M059J (cell line): ENCODE measurements at regions not wholly inside any gene's neighbourhood (a gene's known extent, or its start where the extent isn't known, plus 50 kb on each side); places are given as distances from the start of the nearest gene placed in this dataset.
"Not testable (repeated sequence)": the region's sequence is repeated elsewhere in the genome, so short reads cannot be mapped to it uniquely, and the experiment has no call there.

Experiments
- DNase-seq: peaks from one replicate; pipeline ENCODE4 v3.0.0-alpha.2; 2012; ENCODE audit warnings: low read depth

DNA sequence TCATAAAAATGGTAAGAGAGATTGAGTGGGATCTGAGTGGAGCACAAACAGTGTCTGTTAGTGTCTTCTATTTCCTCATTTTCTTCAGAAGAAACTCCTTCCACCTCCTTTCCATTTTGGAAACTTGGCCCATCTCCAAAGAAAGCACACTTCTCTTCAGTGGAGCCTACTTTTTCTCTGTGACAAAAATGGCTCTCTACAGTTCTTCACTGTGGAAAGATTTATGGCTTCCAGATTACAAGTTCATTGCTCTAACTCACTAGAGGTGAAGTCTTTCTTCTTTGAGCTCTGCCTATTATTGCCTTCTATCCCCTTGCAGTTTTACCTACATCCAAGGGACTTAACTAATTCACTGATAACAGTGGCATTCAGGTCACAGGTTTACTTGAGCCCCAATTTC, 325.8 kb downstream of the ANTXR2 start:
- no peak for DNase-seq

DNA sequence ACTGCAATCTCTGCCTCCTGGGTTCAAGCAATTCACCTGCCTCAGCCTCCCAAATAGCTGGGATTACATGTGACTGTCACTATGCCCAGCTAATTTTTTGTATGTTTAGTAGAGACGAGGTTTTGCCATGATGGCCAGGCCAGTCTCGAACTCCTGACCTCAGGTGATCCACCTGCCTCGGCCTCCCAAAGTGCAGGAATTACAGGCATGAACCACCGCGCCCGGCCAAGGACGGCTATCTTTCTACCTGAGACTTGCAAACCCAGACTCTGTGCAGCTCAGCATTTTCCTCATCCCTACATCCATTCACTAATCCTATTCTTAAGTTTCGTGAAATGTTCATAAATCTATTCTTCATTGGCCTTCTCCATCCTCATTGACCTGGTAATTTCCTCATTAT, 330.0 kb downstream of the ANTXR2 start:
- DNase-seq = no peak

DNA sequence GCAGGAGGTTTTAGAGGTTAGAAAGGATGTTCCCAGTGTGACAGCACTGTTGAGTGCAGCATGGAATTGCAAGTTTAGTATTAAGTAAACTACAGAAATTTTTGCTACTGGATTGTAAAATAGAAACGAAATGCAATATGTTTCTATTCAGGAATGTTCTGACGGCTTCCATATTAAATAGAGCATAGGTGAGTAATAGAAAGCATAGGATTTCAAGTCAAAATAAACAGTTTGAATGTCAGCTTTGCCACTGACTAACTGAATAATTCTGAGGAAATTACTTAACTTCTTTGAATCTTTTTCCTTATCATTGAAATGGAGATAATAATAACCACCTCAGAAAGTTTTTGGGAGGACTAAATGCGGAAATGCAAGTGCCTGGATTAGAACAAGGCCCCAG, 331.9 kb upstream of the GK2 start:
- DNase-seq = no peak

DNA sequence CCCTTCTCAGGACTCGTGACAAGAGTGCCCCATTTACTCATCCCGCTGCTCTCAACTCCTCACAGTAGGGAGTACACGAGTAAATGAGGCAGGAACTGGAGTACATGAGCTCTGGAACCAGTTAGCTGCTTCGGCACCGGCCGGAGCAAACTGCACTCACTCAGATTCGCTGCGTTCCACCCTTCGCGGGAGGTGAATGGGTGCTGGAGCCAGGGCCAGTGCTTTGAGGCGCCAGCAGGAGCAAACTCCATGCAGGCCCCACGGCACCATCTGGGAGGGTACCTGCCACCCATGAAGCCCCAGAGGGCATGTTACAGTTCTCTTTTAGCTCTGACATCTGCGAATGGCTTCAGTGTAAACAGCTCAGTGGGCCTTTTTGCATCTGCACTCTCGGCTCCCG, 315.5 kb upstream of the GK2 start:
- no peak for DNase-seq

DNA sequence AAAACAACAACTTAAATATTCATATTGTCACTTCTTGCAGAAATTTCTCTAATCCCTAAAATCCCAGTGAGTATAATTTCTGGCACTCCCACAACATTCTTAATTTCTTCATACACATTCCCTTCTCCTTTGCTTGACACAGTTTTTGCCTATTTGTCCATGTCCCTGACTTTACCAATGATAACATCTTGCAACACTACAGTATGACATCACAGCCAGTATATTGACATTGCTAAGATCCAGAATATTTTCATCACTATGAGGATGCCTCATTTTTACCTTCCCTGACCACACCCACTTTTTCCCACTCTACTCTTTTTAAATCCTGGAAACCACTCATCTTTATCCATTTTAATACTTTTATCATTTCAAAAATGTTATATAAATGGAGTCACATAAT, 292.3 kb upstream of the GK2 start:
- no peak for DNase-seq

DNA sequence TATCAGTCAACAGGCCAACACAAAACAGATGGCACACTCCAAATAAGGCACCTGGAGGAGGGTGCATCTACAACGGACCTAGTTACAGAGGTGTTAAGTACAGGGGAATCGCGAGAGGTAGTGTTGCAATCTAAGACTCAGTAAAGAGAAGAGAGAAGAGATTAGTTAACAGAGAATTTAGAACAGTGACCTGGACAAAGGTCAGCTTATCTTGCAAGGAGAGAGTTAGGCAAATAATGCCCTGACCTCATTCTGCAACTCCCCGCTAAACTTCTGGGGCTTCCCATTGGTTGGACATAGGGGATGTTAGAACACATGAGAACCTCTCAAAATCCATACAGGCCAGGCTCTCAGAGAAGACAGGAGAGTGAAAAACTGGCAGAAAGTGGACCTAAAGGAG, 289.4 kb upstream of the GK2 start:
- DNase-seq = no peak

DNA sequence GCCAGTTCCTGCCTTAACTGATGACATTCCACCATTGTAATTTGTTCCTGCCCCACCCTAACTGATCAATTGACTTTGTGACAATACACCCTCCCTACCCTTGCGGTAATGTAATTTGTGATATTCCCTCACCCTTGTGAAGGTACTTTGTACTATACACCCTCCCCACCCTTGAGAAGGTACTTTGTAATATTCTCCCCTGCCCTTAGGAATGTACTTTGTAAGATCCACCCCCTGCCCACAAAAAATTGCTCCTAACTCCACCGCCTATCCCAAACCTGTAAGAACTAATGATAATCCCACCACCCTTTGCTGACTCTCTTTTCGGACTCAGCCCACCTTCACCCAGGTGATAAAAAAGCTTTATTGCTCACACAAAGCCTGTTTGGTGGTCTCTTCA, 288.5 kb upstream of the GK2 start:
- not testable (repeated sequence) for DNase-seq

DNA sequence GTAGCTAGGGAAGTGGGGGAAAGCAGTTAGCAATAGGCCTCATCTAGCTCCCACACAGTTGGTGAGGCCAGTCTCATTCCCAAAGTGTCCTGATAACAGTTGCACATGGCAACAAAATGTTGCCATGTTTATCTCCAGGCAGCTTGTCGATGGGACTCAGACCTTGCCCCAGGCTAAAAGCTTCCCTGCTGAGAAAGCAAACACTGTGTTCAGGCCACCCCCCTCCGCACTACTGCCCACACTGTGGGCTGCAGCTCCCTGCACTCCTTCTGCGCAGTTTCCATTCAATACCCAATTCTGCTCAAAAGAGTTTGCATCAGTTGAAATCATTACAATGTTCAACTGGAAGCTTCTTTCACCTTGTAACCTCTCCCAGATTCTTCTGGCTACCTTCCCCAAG, 287.8 kb upstream of the GK2 start:
- no peak for DNase-seq

DNA sequence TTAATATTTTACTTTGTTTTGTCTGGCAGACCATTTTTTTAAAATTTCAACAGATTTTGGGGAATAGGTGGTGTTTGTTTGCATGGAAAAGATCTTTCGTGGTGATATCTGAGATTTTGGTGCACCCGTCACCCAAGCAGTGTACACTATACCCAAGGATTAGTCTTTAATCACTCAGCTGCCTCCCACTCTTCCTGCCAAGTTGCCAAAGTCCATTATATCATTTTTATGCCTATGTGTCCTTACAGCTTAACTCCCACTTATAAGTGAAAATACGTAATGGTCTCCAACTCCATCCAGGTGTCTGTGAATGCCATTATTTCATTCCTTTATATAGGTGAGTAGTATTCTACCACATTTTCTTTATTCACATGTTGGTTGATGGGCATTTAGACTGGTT, 281.7 kb upstream of the GK2 start:
- DNase-seq = no peak

DNA sequence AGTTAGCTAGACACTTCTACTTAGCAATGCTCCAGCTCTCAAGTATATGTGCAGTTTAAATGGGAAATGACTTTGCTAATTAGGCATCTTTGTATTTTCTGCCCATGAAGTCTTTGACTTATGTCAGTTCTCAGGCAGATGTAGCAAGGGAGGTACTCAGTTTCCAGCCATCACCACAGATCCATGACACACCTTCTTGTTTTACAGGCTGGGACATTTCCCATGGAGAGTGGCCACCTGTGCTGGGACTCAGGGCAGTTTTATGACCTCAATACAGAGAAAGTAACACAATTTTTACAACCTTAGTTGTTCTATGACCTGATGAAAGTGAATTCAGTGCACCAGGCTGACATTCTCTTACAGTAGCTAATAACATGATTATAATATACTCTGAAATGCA, 280.7 kb upstream of the GK2 start:
- DNase-seq = no peak

DNA sequence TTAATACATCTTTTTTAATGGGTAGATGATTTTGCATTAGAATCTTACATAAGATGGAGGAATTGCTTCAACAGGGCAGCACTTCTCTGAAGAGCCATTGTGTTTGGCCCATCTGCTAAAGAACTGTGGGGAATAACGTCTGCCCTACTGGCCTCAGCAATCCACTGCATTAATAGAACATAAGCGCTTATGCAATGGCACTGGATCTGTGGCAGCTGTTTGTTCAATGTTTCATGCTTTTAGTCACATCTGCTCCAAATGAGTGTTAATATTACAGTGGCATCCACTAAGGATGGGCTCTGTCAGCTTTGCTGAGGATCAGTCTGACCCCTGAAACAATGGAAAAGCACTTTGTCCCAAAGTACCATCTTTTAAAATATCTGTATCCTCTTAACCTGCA, 279.0 kb upstream of the GK2 start:
- no peak for DNase-seq

DNA sequence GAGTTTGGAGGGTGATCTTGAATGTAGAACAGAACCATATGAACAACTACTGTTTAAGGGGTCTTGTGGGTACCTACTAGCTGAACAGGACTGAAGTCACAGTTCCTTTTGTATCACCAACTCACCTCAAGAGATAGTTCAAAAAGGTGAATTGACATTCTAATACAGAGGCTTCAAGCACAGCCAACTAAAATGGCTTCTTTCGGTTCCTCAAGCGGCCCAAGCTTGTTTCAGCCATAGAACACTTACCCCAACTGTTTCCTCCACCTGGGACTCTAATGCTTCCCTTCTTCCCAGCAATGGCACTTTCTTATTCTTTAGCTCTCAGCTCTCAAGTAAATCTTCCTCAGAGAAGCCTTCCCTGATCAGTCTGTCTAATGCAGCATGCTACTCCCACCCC, 277.5 kb upstream of the GK2 start:
- no peak for DNase-seq

DNA sequence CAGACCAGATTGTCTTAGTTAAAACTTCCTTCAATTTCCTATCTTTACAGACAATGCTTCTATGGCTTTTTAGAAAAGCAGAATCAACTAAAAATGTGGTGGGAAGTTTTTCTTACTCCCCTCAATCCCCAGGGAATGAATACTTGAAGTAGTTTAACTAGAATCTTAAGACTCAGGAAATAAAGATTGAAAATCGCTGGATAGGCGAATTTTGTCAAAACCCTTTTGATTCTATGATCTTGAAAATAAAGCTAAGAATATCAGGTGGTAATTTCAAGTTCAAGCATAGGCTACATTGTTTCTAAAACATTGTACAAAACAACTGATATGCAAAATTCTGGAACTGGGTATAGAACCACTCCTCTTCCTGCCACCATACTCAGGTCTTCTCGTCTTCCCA, 276.5 kb upstream of the GK2 start:
- DNase-seq = no peak

DNA sequence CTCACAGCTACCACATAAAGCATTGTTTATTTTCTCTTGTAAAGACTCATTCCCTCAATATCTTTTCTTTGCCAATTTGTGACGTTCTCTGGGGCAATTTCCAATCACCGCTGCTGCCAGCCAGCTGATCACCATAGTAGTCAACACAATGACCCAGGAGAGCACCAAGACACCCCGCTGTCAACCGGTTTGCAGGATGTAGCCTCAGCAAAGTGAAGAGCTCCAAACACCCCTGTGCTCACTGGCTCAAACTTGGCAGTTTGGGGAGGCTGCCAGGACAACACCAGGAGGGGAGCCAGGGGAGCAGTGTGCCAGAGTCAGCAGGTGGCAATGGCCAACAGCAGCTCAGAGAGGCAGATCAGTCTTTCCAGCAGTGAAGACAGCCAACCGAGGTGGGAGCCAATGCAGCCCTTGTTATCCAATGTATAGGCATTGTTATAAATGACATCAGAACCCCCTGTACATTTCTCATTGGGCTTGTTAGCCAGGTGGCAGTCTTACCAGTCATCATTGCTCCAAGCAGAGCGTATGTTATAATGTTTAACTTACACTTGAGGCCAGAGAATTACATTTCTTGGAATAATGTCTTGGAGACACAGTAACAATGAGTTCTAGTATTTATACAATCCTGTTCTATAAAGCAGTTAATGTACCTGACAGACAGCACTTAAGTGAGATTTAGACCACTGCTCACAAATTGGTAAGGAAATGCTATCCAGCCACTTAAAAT, 274.9 kb upstream of the GK2 start:
- DNase-seq = peak; percentile 12

DNA sequence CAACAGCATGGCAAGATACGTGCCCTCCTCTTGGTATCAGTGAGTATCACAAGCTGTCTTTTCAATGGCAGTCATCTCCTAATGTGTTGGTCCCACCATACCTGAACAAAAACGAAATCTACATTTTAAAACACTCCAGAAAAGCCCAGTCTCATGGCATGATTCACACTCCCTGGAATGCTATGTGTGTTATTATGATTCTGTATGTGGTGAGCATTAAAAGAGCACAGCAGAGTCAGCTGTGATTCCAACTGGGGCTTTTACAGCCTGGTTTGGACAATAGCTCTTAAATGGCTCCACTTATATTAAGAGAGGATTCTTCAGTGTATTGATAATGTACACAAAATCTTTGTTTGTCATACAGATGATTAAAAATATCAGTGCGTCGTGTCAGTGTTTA, 274.1 kb upstream of the GK2 start:
- DNase-seq = peak; percentile 22

DNA sequence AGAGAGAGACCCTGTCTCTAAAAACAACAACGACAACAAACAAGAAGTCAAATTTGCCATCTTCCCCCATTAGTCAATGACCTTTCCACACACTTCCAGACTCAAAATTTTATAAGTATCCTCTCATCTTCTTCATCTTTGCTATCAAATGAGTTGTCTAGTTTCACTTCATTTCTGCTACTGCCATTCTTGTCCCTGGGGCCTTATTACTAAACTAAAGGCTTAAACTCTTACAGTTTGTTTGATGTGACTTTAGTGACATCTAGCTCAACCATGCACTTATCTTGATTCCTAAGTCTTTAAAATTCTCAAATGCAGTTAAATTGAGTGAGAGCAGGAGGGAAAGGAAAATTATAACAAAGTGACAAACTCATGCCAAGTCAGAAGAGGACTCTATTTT, 271.8 kb upstream of the GK2 start:
- no peak for DNase-seq

DNA sequence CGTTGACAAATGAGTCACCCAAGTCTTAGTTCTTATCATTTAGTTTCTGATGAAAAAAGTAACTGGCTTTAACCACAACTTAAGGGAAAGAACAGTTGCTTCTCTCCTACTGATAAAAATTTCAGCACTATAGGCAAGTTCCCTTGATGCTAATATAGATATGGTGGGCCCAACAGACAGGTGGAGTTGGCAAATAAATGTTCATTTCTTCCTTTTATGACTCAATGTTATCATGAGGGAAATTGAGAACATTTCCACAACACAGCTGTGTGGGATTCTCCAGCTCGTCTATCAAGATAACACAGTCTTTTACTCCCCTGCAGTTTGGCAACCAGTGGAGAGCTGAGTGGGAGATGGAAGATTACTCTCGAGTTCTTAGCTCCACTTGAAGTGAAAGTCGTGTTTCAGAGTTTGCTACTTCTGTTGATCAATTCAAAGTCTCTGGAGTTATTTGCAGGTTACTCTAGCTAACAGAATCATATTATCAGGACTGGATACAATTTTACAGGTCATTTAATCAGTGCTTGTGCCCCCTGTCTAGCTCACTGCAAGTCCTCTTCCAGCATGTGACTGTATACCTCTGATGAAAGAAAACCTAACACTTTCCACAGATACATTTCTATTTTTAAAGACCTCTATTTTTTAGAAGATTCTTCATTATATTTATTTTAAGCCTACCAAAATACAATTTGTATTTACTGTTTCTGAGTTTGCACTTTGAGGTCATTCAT, 270.6 kb upstream of the GK2 start:
- DNase-seq = no peak

DNA sequence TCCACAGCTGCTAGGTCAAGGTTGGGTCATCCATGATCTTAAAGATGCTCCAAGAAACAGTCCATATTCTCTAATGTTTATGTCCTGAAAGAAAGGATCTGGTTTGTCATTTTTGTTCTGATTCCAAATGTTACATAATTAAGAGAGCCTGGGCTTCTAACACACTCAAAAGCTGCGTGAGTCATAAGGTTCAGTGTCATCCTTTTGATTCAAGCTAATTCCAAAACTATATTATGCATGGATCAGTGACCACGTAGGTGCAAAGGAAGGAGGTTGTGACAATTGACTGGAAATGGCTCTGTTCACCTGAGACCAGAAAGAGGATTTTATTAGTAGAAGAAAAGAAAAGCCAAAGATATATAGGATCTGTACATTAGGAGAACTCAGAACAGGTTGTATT, 268.7 kb upstream of the GK2 start:
- DNase-seq = no peak

DNA sequence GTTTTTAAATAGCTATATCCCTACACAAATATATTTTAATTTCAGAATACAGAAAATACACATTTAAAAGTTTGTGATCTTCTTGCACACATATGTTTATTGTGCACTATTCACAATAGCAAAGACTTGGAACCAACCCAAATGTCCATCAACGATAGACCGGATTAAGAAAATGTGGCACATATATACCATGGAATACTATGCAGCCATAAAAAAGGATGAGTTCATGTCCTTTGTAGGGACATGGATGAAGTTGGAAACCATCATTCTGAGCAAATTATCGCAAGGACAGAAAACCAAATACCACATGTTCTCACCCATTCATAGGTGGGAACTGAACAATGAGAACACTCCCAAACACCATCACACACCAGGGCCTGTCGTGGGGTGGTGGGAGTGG, 266.9 kb upstream of the GK2 start:
- not testable (repeated sequence) for DNase-seq

DNA sequence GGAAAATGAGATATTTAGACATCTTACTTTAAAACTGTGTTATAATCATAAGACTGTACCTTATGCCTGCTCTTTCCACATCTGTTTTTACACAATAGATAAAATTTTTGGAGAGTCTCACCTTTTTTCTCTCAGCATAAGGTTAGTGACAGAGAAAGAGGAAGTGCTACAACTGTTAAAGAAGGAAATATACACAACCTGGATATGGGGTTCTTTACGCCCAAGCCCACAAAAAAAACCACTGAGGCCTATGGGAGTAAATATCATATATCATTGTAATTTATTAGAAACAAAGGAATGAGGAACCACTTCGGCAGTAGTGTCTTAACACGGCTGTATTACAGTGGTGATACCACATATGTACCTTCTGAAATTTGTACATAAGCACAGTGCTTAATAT, 265.9 kb upstream of the GK2 start:
- DNase-seq = no peak

DNA sequence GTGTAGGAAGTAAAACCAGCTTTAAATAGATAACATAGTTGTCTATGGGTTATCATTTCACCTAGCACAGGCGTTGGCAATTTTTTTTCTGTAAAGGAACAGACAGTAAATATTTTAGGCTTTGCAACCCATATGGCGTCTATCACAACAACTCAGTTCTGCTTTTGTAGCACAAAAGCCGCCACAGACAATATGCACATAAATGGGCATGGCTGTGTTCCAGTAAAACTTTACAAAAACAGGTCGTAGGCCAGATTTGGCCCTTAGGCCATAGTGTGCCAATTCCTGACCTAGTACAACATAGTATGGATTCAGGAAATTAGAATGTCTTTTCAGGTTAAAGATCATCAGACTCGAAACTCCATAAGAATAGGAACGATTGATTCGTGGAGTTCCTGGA, 265.3 kb upstream of the GK2 start:
- no peak for DNase-seq

DNA sequence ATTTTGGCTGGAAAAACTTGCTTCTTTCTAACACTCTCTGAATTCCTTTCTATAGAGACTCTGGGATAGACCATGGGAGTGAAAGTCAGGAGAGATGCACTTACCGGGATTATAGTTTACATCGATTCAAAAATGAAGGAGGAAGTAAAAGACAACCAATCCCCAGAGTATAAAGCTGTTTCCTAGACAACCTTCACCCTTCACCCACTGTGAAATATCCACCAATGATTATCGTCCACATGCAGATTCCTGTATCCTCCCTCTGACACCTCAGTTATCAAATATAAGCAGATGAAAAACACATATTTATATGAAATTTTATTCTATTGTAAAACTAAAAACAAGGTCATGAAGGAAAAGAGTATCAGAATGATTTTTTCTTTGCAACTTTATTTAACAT, 258.8 kb upstream of the GK2 start:
- DNase-seq = no peak

DNA sequence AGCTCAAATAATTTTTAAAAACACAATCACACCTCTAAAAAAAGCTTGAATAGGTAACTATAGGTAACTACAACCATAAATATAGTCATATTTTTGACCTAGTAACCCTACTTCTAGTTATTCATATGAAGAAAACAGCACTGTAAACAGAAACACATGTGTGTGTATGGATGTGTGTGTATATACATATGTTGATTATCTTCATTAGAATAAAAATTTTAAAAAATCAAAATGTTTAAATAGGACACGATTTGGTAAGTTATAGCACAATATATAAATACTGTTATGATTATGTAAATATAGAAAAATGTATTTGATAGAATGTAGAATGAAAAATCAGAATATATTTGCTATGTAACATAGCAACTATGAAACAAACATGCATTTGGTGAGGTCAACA, 258.1 kb upstream of the GK2 start:
- no peak for DNase-seq

DNA sequence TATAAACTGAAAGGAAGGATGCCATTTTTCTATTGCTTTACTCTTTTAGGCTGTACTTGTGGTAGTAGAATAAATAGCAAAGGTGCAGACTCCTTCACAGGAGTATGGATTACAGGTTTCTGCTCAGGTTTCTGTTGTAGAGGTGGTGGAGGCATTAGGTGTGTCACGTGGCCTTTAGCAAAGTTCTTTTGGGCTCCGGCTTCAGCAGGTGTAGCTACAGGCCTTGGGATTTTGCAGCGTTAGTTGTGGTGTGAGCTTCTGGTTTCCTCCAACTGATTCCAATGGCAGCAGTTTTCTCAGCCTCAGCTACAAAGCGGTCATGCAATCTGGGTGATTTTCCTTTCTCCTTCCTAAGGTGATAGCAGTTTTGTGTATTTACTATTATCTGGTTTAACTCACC, 255.8 kb upstream of the GK2 start:
- no peak for DNase-seq
